Lung (tissue), 11 donors: ENCODE measurements at regions not wholly inside any gene's neighbourhood (a gene's known extent, or its start where the extent isn't known, plus 50 kb on each side); places are given as distances from the start of the nearest gene placed in this dataset.

Experiments used
- ATAC-seq: fragments of 200-7000 bp; cut with Tn5 transposase; one replicate; pipeline ENCODE4 v1.9.1; 2020; ENCODE audit warnings: moderate number of reproducible peaks; ENCODE audit not compliant: insufficient read depth, low FRiP score
- DNase-seq, 3 donors: peaks; one replicate each; pipeline ENCODE4 v3.0.0-alpha.2; 2013 to 2017
- H3K27ac ChIP-seq, 2 donors: one replicate each; pipeline ENCODE4 v1.5.1; 2013; ENCODE audit warnings: mild to moderate bottlenecking in 2 of 2, moderate library complexity in 2 of 2, control low read depth in 1 of 2, inconsistent platforms in 1 of 2, low read depth in 1 of 2, low read length in 1 of 2
- H3K27me3 ChIP-seq, 3 donors: one replicate each; pipeline ENCODE4 v1.5.1; 2013; ENCODE audit warnings: low read length in 2 of 3; ENCODE audit not compliant: control insufficient read depth in 3 of 3, insufficient read depth in 3 of 3
- H3K36me3 ChIP-seq, 4 donors: one replicate each; pipeline ENCODE4 v1.5.1; 2013; ENCODE audit warnings: low read length in 4 of 4, mild to moderate bottlenecking in 1 of 4, moderate library complexity in 1 of 4; ENCODE audit not compliant: control insufficient read depth in 4 of 4, insufficient read depth in 4 of 4
- H3K4me1 ChIP-seq, 5 donors: one replicate each; pipeline ENCODE4 v1.5.1; 2013; ENCODE audit warnings: low read length in 5 of 5, mild to moderate bottlenecking in 2 of 5, moderate library complexity in 1 of 5; ENCODE audit not compliant: control insufficient read depth in 5 of 5, insufficient read depth in 5 of 5
- H3K4me3 ChIP-seq: one replicate; pipeline ENCODE4 v1.5.1; 2013; ENCODE audit warnings: mild to moderate bottlenecking, control low read depth, moderate library complexity
- H3K9ac ChIP-seq, 2 donors: one replicate each; pipeline ENCODE4 v1.5.1; 2013; ENCODE audit warnings: low read length in 2 of 2, control low read depth in 1 of 2; ENCODE audit not compliant: insufficient read depth in 1 of 2
- H3K9me3 ChIP-seq, 4 donors: one replicate each; pipeline ENCODE4 v1.5.1; 2013; ENCODE audit warnings: low read length in 3 of 4, mild to moderate bottlenecking in 1 of 4, moderate library complexity in 1 of 4; ENCODE audit not compliant: control insufficient read depth in 4 of 4, insufficient read depth in 3 of 4
- WGBS, 2 donors: extraction: QIAGEN DNeasy Blood & Tissue Kit; methylation state at CpG; one replicate each; pipeline ENCODE4 v1.1.7; 2013; 5-methylcytosine and 5-hydroxymethylcytosine counted together
- TF ChIP-seq, protein P1 (sequence below): IDR thresholded peaks from 2 replicates; pipeline ENCODE4 v1.5.1; 2012; ENCODE audit warnings: mild to moderate bottlenecking; ENCODE audit errors: control extremely low read depth, extremely low read depth
- donor health status: control.
- donor health status: control.
- donor health status: Bipolar disorder and iron deficiency.
- donor health status: healthy.
- donor health status: DM: yes; HTN: yes; CAD: no.

DNA sequence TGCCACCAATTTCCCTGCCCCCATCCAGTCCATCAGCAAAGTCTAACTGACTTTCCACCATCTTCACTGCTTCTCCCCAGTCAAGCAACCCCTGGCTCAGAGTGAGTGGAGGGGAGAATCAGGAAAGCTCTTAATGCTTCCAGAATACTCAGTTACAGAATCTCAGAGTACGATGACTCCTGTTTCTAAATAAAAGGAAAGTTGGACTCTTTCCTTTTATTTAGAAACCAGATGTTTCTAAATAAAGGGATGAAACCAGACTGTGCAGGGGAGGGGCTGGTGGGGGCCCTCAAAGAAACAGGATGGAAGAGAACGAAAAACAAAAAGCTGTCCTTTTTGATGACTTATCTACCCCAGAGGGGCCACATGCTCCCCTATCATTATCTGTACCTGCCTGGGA lies 85.2 kb upstream of the PPM1J start:
- WGBS, 2 donors, result 69 to 81% methylated on average over 2 of the region's 2 CpGs
- ATAC-seq, result no peak

DNA sequence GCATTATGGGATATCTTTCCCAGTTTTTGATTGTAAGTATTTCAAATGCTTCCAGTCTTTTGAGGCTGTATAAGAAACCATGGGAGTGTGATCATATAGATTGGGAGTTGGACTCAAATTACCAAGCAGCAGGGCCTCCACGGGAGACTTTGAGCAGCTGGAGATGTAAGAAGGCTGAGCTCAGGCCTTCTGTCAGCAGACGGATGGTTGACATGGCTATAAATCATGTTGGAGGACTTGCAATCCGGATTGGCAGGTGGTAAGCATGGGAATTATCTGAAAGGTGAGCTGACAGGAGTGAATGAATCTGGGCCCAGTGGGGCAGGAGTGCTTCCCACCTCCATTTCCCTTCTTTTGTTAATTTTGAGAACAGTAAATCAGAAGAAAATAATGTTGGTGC lies 83.2 kb upstream of the PPM1J start:
- WGBS, 2 donors, result 77 to 90% methylated on average over 3 of the region's 3 CpGs
- no peak for ATAC-seq

More for the DNA sequence above, 85.2 kb upstream of the PPM1J start:
- no peaks in the 10 kb centered on the region for H3K36me3 ChIP-seq
- DNase-seq, result no peak
- no peak overlapping the region for H3K27ac ChIP-seq
- H3K27me3 ChIP-seq, result no peaks in the 10 kb centered on the region
- TF ChIP-seq, protein P1, sequence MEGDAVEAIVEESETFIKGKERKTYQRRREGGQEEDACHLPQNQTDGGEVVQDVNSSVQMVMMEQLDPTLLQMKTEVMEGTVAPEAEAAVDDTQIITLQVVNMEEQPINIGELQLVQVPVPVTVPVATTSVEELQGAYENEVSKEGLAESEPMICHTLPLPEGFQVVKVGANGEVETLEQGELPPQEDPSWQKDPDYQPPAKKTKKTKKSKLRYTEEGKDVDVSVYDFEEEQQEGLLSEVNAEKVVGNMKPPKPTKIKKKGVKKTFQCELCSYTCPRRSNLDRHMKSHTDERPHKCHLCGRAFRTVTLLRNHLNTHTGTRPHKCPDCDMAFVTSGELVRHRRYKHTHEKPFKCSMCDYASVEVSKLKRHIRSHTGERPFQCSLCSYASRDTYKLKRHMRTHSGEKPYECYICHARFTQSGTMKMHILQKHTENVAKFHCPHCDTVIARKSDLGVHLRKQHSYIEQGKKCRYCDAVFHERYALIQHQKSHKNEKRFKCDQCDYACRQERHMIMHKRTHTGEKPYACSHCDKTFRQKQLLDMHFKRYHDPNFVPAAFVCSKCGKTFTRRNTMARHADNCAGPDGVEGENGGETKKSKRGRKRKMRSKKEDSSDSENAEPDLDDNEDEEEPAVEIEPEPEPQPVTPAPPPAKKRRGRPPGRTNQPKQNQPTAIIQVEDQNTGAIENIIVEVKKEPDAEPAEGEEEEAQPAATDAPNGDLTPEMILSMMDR, result no peak
- H3K9me3 ChIP-seq, result no peaks in the 10 kb centered on the region
- H3K4me1 ChIP-seq, result no peaks in the 10 kb centered on the region
- no peak overlapping the region for H3K4me3 ChIP-seq
- no peak overlapping the region for H3K9ac ChIP-seq

DNA sequence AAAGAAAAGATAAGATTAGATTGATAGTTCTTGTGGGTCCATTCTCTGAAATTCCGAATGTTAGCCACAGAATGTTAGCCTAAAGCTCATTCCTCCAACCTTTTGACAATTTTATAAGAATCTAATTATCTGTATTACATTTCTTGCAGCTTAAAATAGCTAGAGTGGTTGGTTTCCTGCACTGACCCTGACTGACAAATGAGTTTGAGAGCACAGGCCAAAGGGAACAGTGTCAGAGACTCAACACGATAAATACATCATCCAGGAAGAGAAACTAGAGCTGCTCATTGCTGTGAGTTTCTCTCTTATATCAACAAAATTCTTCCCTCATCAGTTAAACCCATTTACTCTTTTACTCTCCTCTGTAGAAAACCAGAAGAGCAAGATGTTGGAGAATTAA lies 82.1 kb upstream of the PPM1J start:
- Histone ChIP-seq H3K27me3 (no peaks in the 10 kb centered on the region), H3K4me1 (peaks cover 0 to 4% (median 0%) of the 10 kb centered on the region in 5 donors), H3K9me3 (no peaks in the 10 kb centered on the region), H3K9ac (no peak overlapping the region), H3K4me3 (no peak overlapping the region), H3K36me3 (no peaks in the 10 kb centered on the region), H3K27ac (no peak overlapping the region)
- WGBS, 2 donors, result 76 to 82% methylated on average over 2 of the region's 2 CpGs
- ATAC-seq, result no peak
- TF ChIP-seq, protein P1, result no peak
- DNase-seq, result no peak

More for the DNA sequence above, 83.2 kb upstream of the PPM1J start:
- Histone ChIP-seq H3K36me3 (no peaks in the 10 kb centered on the region), H3K4me3 (no peak overlapping the region), H3K27me3 (no peaks in the 10 kb centered on the region), H3K9me3 (no peaks in the 10 kb centered on the region), H3K4me1 (peaks cover 0 to 4% (median 0%) of the 10 kb centered on the region in 5 donors), H3K27ac (no peak overlapping the region), H3K9ac (no peak overlapping the region)
- TF ChIP-seq, protein P1, result no peak
- no peak for DNase-seq

DNA sequence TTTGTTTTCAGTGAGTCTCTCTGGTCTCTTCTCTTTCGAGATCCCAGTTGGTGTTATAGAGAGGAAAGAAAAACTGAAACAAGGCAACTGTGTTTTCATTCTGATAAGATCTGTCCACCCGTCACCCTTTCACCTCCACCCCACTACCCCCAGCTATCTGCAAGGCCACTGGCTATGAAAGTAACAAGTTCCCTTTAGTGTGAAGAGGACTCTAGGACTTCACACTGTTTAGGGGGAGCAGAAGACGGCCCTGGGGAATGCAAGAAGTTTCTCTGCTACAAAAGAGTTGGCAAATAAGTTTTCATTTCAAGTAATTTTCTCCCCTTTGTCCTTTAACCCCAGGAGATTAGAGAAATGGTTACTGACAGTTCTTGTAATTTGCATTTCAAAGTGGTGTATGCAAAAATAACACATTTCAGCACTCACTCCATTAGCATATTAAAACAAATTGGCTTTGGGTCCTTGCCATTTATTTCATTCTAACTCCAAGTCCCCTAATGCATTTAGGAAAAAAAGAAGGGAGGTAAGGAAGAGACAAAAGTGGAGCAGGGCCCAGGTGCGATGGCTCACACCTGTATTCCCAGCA lies 79.6 kb upstream of the PPM1J start:
- Histone ChIP-seq H3K36me3 (no peaks in the 10 kb centered on the region), H3K4me1 (peaks cover 0 to 4% (median 0%) of the 10 kb centered on the region in 5 donors), H3K4me3 (no peak overlapping the region), H3K9ac (no peak overlapping the region), H3K27ac (no peak overlapping the region), H3K9me3 (no peaks in the 10 kb centered on the region), H3K27me3 (no peaks in the 10 kb centered on the region)
- ATAC-seq (no peak), DNase-seq (no peak)
- TF ChIP-seq, protein P1, result no peak
- 84 to 89% methylated on average over 4 of the region's 4 CpGs for WGBS, 2 donors
